OCI-LY3 (cell line): ENCODE measurements at regions not wholly inside any gene's neighbourhood (a gene's known extent, or its start where the extent isn't known, plus 50 kb on each side); places are given as distances from the start of the nearest gene placed in this dataset.

Experiments used
- H2AFZ ChIP-seq: fragments of 200-600, 300-600 bp; shearing (Covaris generic); 2 replicates; pipeline ENCODE4 v1.6.0; 2014; ENCODE audit warnings: antibody characterized with exemption, low read depth, low read length
- H3K27ac ChIP-seq: fragments of 200-600, 300-600 bp; sonication (generic); 2 replicates; pipeline ENCODE4 v1.5.1; 2014; ENCODE audit warnings: mild to moderate bottlenecking, low read length, moderate library complexity, mixed read lengths
- H3K27me3 ChIP-seq: fragments of 200-600, 300-600 bp; sonication (generic); 2 replicates; pipeline ENCODE4 v1.6.1; 2014; ENCODE audit warnings: low read depth, low read length, mixed read lengths
- H3K36me3 ChIP-seq: fragments of 200-600, 300-600 bp; sonication (generic); replicated peaks from 2 replicates; pipeline ENCODE3; 2014; ENCODE audit warnings: low read depth, low read length, mixed read lengths
- H3K4me1 ChIP-seq: fragments of 300-600, 200-600 bp; sonication (generic); 2 replicates; pipeline ENCODE4 v1.6.1; 2014; ENCODE audit warnings: low read length, mixed read lengths
- H3K4me2 ChIP-seq: fragments of 200-600, 300-600 bp; sonication (generic); 2 replicates; pipeline ENCODE4 v1.6.1; 2014; ENCODE audit warnings: low read length, mixed read lengths
- H3K4me3 ChIP-seq: fragments of 300-600, 200-600 bp; sonication (generic); 2 replicates; pipeline ENCODE4 v1.5.1; 2014; ENCODE audit warnings: antibody characterized with exemption, mild to moderate bottlenecking, low read length, moderate library complexity
- H3K79me2 ChIP-seq: fragments of 300-600, 200-600 bp; shearing (Covaris generic); 2 replicates; pipeline ENCODE4 v1.6.1; 2014; ENCODE audit warnings: mild to moderate bottlenecking, low read length, mixed read lengths
- H3K9ac ChIP-seq: fragments of 300-600, 200-600 bp; shearing (Covaris generic); 2 replicates; pipeline ENCODE4 v1.6.0; 2014; ENCODE audit warnings: mild to moderate bottlenecking, low read length, moderate library complexity
- H3K9me3 ChIP-seq: fragments of 200-600, 300-600 bp; shearing (Covaris generic); 2 replicates; pipeline ENCODE4 v1.6.1; 2014; ENCODE audit warnings: low read length, mixed read lengths; ENCODE audit not compliant: insufficient read depth
- H4K20me1 ChIP-seq: fragments of 200-600, 300-600 bp; sonication (generic); 2 replicates; pipeline ENCODE4 v1.6.1; 2016; ENCODE audit warnings: low read length, mixed read lengths; ENCODE audit not compliant: insufficient read depth
- CTCF ChIP-seq: fragments of 200-600, 300-600 bp; sonication (generic); IDR thresholded peaks from 2 replicates; pipeline ENCODE4 v1.5.1; 2014; ENCODE audit warnings: antibody characterized with exemption, low read length, low read depth
- EZH2phosphoT487 ChIP-seq: fragments of 200-600 bp; shearing (Covaris generic); IDR thresholded peaks from 2 replicates; pipeline ENCODE4 v1.6.1; 2018; ENCODE audit warnings: antibody characterized with exemption, mixed run types, low read depth

- H3K4me1 ChIP-seq, result no peaks in the 10 kb centered on the region
- no peak overlapping the region for H2AFZ ChIP-seq
- H3K27ac ChIP-seq, result no peak overlapping the region
- no peaks in the 10 kb centered on the region for H3K27me3 ChIP-seq
- H3K9ac ChIP-seq, result no peak overlapping the region
- H3K4me3 ChIP-seq, result no peak overlapping the region
- H3K9me3 ChIP-seq, result no peaks in the 10 kb centered on the region
- H3K36me3 ChIP-seq, result no peaks in the 10 kb centered on the region
- no peak overlapping the region for H3K4me2 ChIP-seq
- TF ChIP-seq EZH2phosphoT487 (no peak), CTCF (peak; percentile 80)
- H4K20me1 ChIP-seq, result no peaks in the 10 kb centered on the region
- no peaks in the 10 kb centered on the region for H3K79me2 ChIP-seq
Observed at GRCh38 chr13:82330499-82330898, 1551.8 kb downstream of the SLITRK1 start.

GRCh38 chr13:82323101-82323500 lies 1559.2 kb downstream of the SLITRK1 start:
- Histone ChIP-seq H3K27ac (no peak overlapping the region), H3K4me3 (no peak overlapping the region), H3K9me3 (no peaks in the 10 kb centered on the region), H3K36me3 (no peaks in the 10 kb centered on the region), H3K4me2 (no peak overlapping the region), H4K20me1 (no peaks in the 10 kb centered on the region), H3K27me3 (no peaks in the 10 kb centered on the region), H3K79me2 (no peaks in the 10 kb centered on the region), H3K9ac (no peak overlapping the region), H2AFZ (peak overlapping the region; percentile 63; the same call in 1 of the 2 replicates), H3K4me1 (no peaks in the 10 kb centered on the region)
- no peak for TF ChIP-seq CTCF
- TF ChIP-seq EZH2phosphoT487, result no peak

- H3K4me1 ChIP-seq, result no peaks in the 10 kb centered on the region
- H3K27me3 ChIP-seq, result no peaks in the 10 kb centered on the region
- TF ChIP-seq CTCF (no peak), EZH2phosphoT487 (no peak)
- H2AFZ ChIP-seq, result no peak overlapping the region
- no peak overlapping the region for H3K9ac ChIP-seq
- no peak overlapping the region for H3K4me2 ChIP-seq
- no peak overlapping the region for H3K4me3 ChIP-seq
- H3K79me2 ChIP-seq, result no peaks in the 10 kb centered on the region
- H4K20me1 ChIP-seq, result no peaks in the 10 kb centered on the region
- no peaks in the 10 kb centered on the region for H3K36me3 ChIP-seq
- no peaks in the 10 kb centered on the region for H3K9me3 ChIP-seq
- H3K27ac ChIP-seq, result no peak overlapping the region
Observed at GRCh38 chr13:82305588-82305987, 1576.7 kb downstream of the SLITRK1 start.

- Histone ChIP-seq H3K9ac (no peak overlapping the region), H3K27me3 (no peaks in the 10 kb centered on the region), H3K27ac (no peak overlapping the region), H3K9me3 (no peaks in the 10 kb centered on the region), H3K4me2 (no peak overlapping the region), H3K4me1 (no peaks in the 10 kb centered on the region), H4K20me1 (no peaks in the 10 kb centered on the region), H3K4me3 (no peak overlapping the region), H3K79me2 (no peaks in the 10 kb centered on the region), H3K36me3 (no peaks in the 10 kb centered on the region), H2AFZ (no peak overlapping the region)
- no peak for TF ChIP-seq EZH2phosphoT487
- no peak for TF ChIP-seq CTCF
Observed at GRCh38 chr13:82298106-82298505, 1584.2 kb downstream of the SLITRK1 start.
